OCI-LY7 (cell line): ENCODE measurements at regions not wholly inside any gene's neighbourhood (a gene's known extent, or its start where the extent isn't known, plus 50 kb on each side); places are given as distances from the start of the nearest gene placed in this dataset.
A peak's percentile ranks its signal among the peaks of the same experiment; 100 is the strongest.

Source experiments
- BruUV-seq: library from RNA; stranded (reverse); fragments of 400-500 nt; replicated peaks from 2 replicates; lab custom pipeline; 2021; lab: Mats Ljungman, UMichigan
- CTCF ChIA-PET: fragments of 300-600 bp; sonication (Branson Sonifier 250); formaldehyde crosslinking; loops from one replicate; lab custom pipeline; 2022; ENCODE audit warnings: antibody characterized with exemption; ENCODE audit not compliant: unreplicated experiment; lab: Charles Lee
- POLR2A ChIA-PET: fragments of 300-600 bp; sonication (Branson Sonifier 250); formaldehyde crosslinking; loops from one replicate; lab custom pipeline; 2022; ENCODE audit warnings: antibody characterized with exemption; lab: Charles Lee
- DNase-seq: peaks from one replicate; pipeline ENCODE4 v3.0.0-alpha.2; 2015; ENCODE audit warnings: low spot score
- H2AFZ ChIP-seq: fragments of 200-600 bp; sonication (generic), shearing (Covaris generic); 2 replicates; pipeline ENCODE4 v1.6.1; 2014; ENCODE audit warnings: mild to moderate bottlenecking, antibody characterized with exemption, low read length, moderate library complexity
- H3K27ac ChIP-seq: fragments of 200-600 bp; sonication (generic); 2 replicates; pipeline ENCODE4 v1.5.1; 2014; ENCODE audit warnings: mixed run types, low read depth, mild to moderate bottlenecking, moderate library complexity, low read length, inconsistent platforms; ENCODE audit not compliant: poor library complexity, severe bottlenecking
- H3K36me3 ChIP-seq: fragments of 200-600 bp; sonication (generic); 2 replicates; pipeline ENCODE4 v1.6.1; 2014; ENCODE audit warnings: mild to moderate bottlenecking, antibody characterized with exemption, low read length, moderate library complexity, mixed read lengths; ENCODE audit not compliant: insufficient read depth
- H3K4me1 ChIP-seq: fragments of 200-600 bp; sonication (generic); 2 replicates; pipeline ENCODE4 v1.5.1; 2014; ENCODE audit warnings: mild to moderate bottlenecking, low read length; ENCODE audit not compliant: insufficient read depth, poor library complexity, severe bottlenecking
- H3K4me2 ChIP-seq: fragments of 200-600 bp; sonication (generic); 2 replicates; pipeline ENCODE4 v1.6.1; 2014; ENCODE audit warnings: mild to moderate bottlenecking, low read length
- H3K4me3 ChIP-seq: fragments of 200-600 bp; sonication (generic); 2 replicates; pipeline ENCODE4 v1.5.1; 2014; ENCODE audit warnings: mild to moderate bottlenecking, low read depth, low read length; ENCODE audit not compliant: poor library complexity, severe bottlenecking
- H3K79me2 ChIP-seq: fragments of 200-600 bp; sonication (generic); 2 replicates; pipeline ENCODE4 v1.6.1; 2016; ENCODE audit warnings: low read depth, mild to moderate bottlenecking, low read length, moderate library complexity, mixed read lengths; ENCODE audit not compliant: insufficient read depth
- H3K9me2 ChIP-seq: fragments of 200-600 bp; sonication (generic); 2 replicates; pipeline ENCODE4 v1.6.1; 2016; ENCODE audit warnings: mild to moderate bottlenecking, low read length, mixed read lengths; ENCODE audit not compliant: insufficient read depth
- H3K9me3 ChIP-seq: fragments of 200-600 bp; sonication (generic); 2 replicates; pipeline ENCODE4 v1.6.1; 2014; ENCODE audit warnings: mild to moderate bottlenecking, mixed run types, low read length, mixed read lengths
- H4K20me1 ChIP-seq: fragments of 200-600 bp; sonication (generic); 2 replicates; pipeline ENCODE4 v1.6.1; 2014; ENCODE audit warnings: mild to moderate bottlenecking, antibody characterized with exemption, low read length, moderate library complexity, mixed read lengths; ENCODE audit not compliant: insufficient read depth
- EZH2phosphoT487 ChIP-seq: fragments of 200-600 bp; sonication (generic); IDR thresholded peaks from 2 replicates; pipeline ENCODE4 v1.6.1; 2018; ENCODE audit warnings: low read depth, borderline replicate concordance, mild to moderate bottlenecking, mixed run types, antibody characterized with exemption, low read length, moderate library complexity, mixed read lengths
- intact Hi-C: fragments of 100-400 bp; cut with micrococcal nuclease; formaldehyde crosslinking; loops from one replicate; pipeline ENCODE4 v1.10.0; 2022; ENCODE audit not compliant: unreplicated experiment
- TF ChIP-seq, protein P1 (sequence below): fragments of 200-600 bp; sonication (generic); conservative IDR thresholded peaks from 2 replicates; pipeline ENCODE4 v1.5.1; 2014; ENCODE audit warnings: mild to moderate bottlenecking, antibody characterized with exemption, low read length, moderate library complexity, mixed read lengths

- no peak overlapping the region for H2AFZ ChIP-seq
- no peak for DNase-seq
- CTCF ChIA-PET = no interaction called here
- no peaks in the 10 kb centered on the region for H3K36me3 ChIP-seq
- H3K9me3 ChIP-seq = no peaks in the 10 kb centered on the region
- no peak overlapping the region for H3K4me3 ChIP-seq
- H3K4me2 ChIP-seq = no peak overlapping the region
- no peaks in the 10 kb centered on the region for H4K20me1 ChIP-seq
- H3K4me1 ChIP-seq = no peaks in the 10 kb centered on the region
- H3K9me2 ChIP-seq = no peaks in the 10 kb centered on the region
- no peak overlapping the region for H3K27ac ChIP-seq
- POLR2A ChIA-PET = interaction anchor here (0.7 kb wide), 1 partner anchor 458 kb away, joined by 3 read pairs; no protein-coding TSS in a partner anchor
- no peaks in the 10 kb centered on the region for H3K79me2 ChIP-seq
- no TSS peak for BruUV-seq
- intact Hi-C loops = no loop called here
- no peak for TF ChIP-seq EZH2phosphoT487
- TF ChIP-seq, protein P1, sequence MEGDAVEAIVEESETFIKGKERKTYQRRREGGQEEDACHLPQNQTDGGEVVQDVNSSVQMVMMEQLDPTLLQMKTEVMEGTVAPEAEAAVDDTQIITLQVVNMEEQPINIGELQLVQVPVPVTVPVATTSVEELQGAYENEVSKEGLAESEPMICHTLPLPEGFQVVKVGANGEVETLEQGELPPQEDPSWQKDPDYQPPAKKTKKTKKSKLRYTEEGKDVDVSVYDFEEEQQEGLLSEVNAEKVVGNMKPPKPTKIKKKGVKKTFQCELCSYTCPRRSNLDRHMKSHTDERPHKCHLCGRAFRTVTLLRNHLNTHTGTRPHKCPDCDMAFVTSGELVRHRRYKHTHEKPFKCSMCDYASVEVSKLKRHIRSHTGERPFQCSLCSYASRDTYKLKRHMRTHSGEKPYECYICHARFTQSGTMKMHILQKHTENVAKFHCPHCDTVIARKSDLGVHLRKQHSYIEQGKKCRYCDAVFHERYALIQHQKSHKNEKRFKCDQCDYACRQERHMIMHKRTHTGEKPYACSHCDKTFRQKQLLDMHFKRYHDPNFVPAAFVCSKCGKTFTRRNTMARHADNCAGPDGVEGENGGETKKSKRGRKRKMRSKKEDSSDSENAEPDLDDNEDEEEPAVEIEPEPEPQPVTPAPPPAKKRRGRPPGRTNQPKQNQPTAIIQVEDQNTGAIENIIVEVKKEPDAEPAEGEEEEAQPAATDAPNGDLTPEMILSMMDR = no peak
Observed at GRCh38 chr13:33462109-33462508, 176.6 kb upstream of the STARD13 start.

DNA sequence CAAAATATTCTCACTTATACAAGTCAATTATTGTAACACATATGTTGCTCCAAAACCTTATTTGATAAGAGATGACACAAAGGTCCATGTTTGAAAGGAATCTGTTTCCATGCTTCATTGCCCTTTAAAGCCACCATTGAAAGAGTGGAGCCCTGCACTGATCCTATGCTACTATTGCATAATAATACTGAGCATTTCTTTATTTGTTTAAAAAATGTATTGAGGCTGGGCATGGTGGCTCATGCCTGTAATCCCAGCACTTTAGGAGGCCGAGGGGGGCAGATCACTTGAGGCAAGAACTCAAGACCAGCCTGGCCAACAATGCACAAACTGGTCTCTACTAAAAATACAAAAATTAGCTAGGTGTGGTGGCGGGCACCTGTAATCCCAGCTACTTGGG, 178.8 kb upstream of the STARD13 start:
- ChIA-PET CTCF (no interaction called here), POLR2A (no interaction called here)
- BruUV-seq = no TSS peak
- Histone ChIP-seq H3K36me3 (no peaks in the 10 kb centered on the region), H3K9me3 (no peaks in the 10 kb centered on the region), H3K4me3 (no peak overlapping the region), H3K4me2 (no peak overlapping the region), H4K20me1 (no peaks in the 10 kb centered on the region), H3K79me2 (no peaks in the 10 kb centered on the region), H3K27ac (no peak overlapping the region), H3K9me2 (no peaks in the 10 kb centered on the region), H3K4me1 (no peaks in the 10 kb centered on the region), H2AFZ (no peak overlapping the region)
- intact Hi-C loops = no loop called here
- TF ChIP-seq, protein P1 = no peak
- no peak for TF ChIP-seq EZH2phosphoT487
- DNase-seq = no peak

GRCh38 chr13:33466262-33466661, 180.7 kb upstream of the STARD13 start:
- Histone ChIP-seq H3K9me2 (no peaks in the 10 kb centered on the region), H2AFZ (no peak overlapping the region), H3K4me1 (no peaks in the 10 kb centered on the region), H3K4me3 (no peak overlapping the region), H3K36me3 (no peaks in the 10 kb centered on the region), H3K79me2 (no peaks in the 10 kb centered on the region), H3K27ac (no peak overlapping the region), H3K4me2 (no peak overlapping the region), H3K9me3 (no peaks in the 10 kb centered on the region), H4K20me1 (no peaks in the 10 kb centered on the region)
- no peak for TF ChIP-seq EZH2phosphoT487
- TF ChIP-seq, protein P1 = peak; percentile 35
- CTCF ChIA-PET = no interaction called here
- BruUV-seq = no TSS peak
- intact Hi-C loops = no loop called here
- no peak for DNase-seq
- POLR2A ChIA-PET = no interaction called here
